ENCODE measurements at regions not wholly inside any gene's neighbourhood (a gene's known extent, or its start where the extent isn't known, plus 50 kb on each side); places are given as distances from the start of the nearest gene placed in this dataset.

GRCh38 chr19:28915737-28916460, 297.1 kb downstream of the UQCRFS1 start:
- no peak for DNase-seq (ENCODE audit: low read depth)
- TF ChIP-seq CTCF (IDR thresholded peaks at IDR 0.05; ENCODE audit: insufficient read depth, low read depth, low read length) = no peak
- CTCF ChIA-PET = interaction anchor here (0.8 kb wide), 1 partner anchor 16 kb away, joined by 4 read pairs; no protein-coding TSS in a partner anchor
- POLR2A ChIA-PET = no interaction called here
- Histone ChIP-seq H3K27me3 (ENCODE audit: control insufficient read depth, insufficient read depth, low read length) (no peaks in the 10 kb centered on the region), H3K4me3 (ENCODE audit: low read depth, low read length) (no peak overlapping the region), H3K36me3 (ENCODE audit: control insufficient read depth, insufficient read depth, low read length) (no peaks in the 10 kb centered on the region)

GRCh38 chr19:28915202-28915601, 297.7 kb downstream of the UQCRFS1 start:
- no peak for DNase-seq (ENCODE audit: low read depth)
- TF ChIP-seq CTCF (IDR thresholded peaks at IDR 0.05; ENCODE audit: insufficient read depth, low read depth, low read length) = no peak
- Histone ChIP-seq H3K36me3 (ENCODE audit: control insufficient read depth, insufficient read depth, low read length) (no peaks in the 10 kb centered on the region), H3K4me3 (ENCODE audit: low read depth, low read length) (no peak overlapping the region), H3K27me3 (ENCODE audit: control insufficient read depth, insufficient read depth, low read length) (no peaks in the 10 kb centered on the region)
- CTCF ChIA-PET = interaction anchor here (0.8 to 1.6 kb wide), 2 partner anchors 13 to 17 kb away, joined by 3 to 4 read pairs; no protein-coding TSS in a partner anchor
- POLR2A ChIA-PET = no interaction called here

GRCh38 chr19:28914173-28914572, 298.8 kb downstream of the UQCRFS1 start:
- TF ChIP-seq CTCF (IDR thresholded peaks at IDR 0.05; ENCODE audit: insufficient read depth, low read depth, low read length) = no peak
- H3K36me3 ChIP-seq (ENCODE audit: control insufficient read depth, insufficient read depth, low read length) = no peaks in the 10 kb centered on the region
- H3K4me3 ChIP-seq (ENCODE audit: low read depth, low read length) = no peak overlapping the region
- ChIA-PET CTCF (interaction anchor here (1.2 to 1.6 kb wide), 2 partner anchors 14 to 18 kb away, joined by 3 read pairs; no protein-coding TSS in a partner anchor), POLR2A (no interaction called here)
- H3K27me3 ChIP-seq (ENCODE audit: control insufficient read depth, insufficient read depth, low read length) = no peaks in the 10 kb centered on the region
- DNase-seq (ENCODE audit: low read depth) = no peak

GRCh38 chr19:28913626-28914025, 299.3 kb downstream of the UQCRFS1 start:
- no peak for TF ChIP-seq CTCF (IDR thresholded peaks at IDR 0.05; ENCODE audit: insufficient read depth, low read depth, low read length)
- H3K27me3 ChIP-seq (ENCODE audit: control insufficient read depth, insufficient read depth, low read length) = no peaks in the 10 kb centered on the region
- H3K36me3 ChIP-seq (ENCODE audit: control insufficient read depth, insufficient read depth, low read length) = no peaks in the 10 kb centered on the region
- H3K4me3 ChIP-seq (ENCODE audit: low read depth, low read length) = no peak overlapping the region
- ChIA-PET POLR2A (no interaction called here), CTCF (interaction anchor here (0.6 to 1.2 kb wide), 2 partner anchors 10 to 19 kb away, joined by 3 read pairs; no protein-coding TSS in a partner anchor)
- DNase-seq (ENCODE audit: low read depth) = no peak

- H3K4me3 ChIP-seq (ENCODE audit: low read depth, low read length) = no peak overlapping the region
- no peaks in the 10 kb centered on the region for H3K36me3 ChIP-seq (ENCODE audit: control insufficient read depth, insufficient read depth, low read length)
- ChIA-PET CTCF (no interaction called here), POLR2A (no interaction called here)
- no peak for TF ChIP-seq CTCF (IDR thresholded peaks at IDR 0.05; ENCODE audit: insufficient read depth, low read depth, low read length)
- DNase-seq (ENCODE audit: low read depth) = no peak
- H3K27me3 ChIP-seq (ENCODE audit: control insufficient read depth, insufficient read depth, low read length) = no peaks in the 10 kb centered on the region
Observed at GRCh38 chr19:28908941-28909340, 304.0 kb downstream of the UQCRFS1 start.

All from BJ (cell line).